Bronchial epithelial cell (primary cell): ENCODE measurements at regions not wholly inside any gene's neighbourhood (a gene's known extent, or its start where the extent isn't known, plus 50 kb on each side); places are given as distances from the start of the nearest gene placed in this dataset.

ENCODE experiments used
- DNase-seq: peaks from one replicate; pipeline ENCODE4 v3.0.0-alpha.2; 2010; ENCODE audit warnings: low read depth
- FAIRE-seq: peaks from 2 replicates; lab custom pipeline; 2011; peaks lifted over from hg19 to GRCh38; lab: Jason Lieb, UNC
- H3K27me3 ChIP-seq: 2 replicates; pipeline ENCODE4 v1.5.1; 2011; ENCODE audit warnings: low read length; ENCODE audit not compliant: control insufficient read depth, insufficient read depth
- H3K36me3 ChIP-seq: 2 replicates; pipeline ENCODE4 v1.5.1; 2011; ENCODE audit warnings: low read length; ENCODE audit not compliant: control insufficient read depth, insufficient read depth
- H3K4me3 ChIP-seq: 2 replicates; pipeline ENCODE4 v1.5.1; 2011; ENCODE audit warnings: mild to moderate bottlenecking, low read depth, low read length, control low read depth
- TF ChIP-seq, protein P1 (sequence below): IDR thresholded peaks from 2 replicates; pipeline ENCODE4 v1.5.1; 2011; ENCODE audit warnings: mild to moderate bottlenecking, moderate library complexity, low read length, control low read depth, inconsistent platforms; ENCODE audit not compliant: insufficient read depth, severe bottlenecking

- TF ChIP-seq, protein P1, sequence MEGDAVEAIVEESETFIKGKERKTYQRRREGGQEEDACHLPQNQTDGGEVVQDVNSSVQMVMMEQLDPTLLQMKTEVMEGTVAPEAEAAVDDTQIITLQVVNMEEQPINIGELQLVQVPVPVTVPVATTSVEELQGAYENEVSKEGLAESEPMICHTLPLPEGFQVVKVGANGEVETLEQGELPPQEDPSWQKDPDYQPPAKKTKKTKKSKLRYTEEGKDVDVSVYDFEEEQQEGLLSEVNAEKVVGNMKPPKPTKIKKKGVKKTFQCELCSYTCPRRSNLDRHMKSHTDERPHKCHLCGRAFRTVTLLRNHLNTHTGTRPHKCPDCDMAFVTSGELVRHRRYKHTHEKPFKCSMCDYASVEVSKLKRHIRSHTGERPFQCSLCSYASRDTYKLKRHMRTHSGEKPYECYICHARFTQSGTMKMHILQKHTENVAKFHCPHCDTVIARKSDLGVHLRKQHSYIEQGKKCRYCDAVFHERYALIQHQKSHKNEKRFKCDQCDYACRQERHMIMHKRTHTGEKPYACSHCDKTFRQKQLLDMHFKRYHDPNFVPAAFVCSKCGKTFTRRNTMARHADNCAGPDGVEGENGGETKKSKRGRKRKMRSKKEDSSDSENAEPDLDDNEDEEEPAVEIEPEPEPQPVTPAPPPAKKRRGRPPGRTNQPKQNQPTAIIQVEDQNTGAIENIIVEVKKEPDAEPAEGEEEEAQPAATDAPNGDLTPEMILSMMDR: no peak
- DNase-seq (no peak), FAIRE-seq (no peak)
- Histone ChIP-seq H3K27me3 (no peaks in the 10 kb centered on the region), H3K36me3 (no peaks in the 10 kb centered on the region), H3K4me3 (no peak overlapping the region)
Measured at GRCh38 chr18:78804206-78805030, 175.2 kb upstream of the SALL3 start.

DNA sequence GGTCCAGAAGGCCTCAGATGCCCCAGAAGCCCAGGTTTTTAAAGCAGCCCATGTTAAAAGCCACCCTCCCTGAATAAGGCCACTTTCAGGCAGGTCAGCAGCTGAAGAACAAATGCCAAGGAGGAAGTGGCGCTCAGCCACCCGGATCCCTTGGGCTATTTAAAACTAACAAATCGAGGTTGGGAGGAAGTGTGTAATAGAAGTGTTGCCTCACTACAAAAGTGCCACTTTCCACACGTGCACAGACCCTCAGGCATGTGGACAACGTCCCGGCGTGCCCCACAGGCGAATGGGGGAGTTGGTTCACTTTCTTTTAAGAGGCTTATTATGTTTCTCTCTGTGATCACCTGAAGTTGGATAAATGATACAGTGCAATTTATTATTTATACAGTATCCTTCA, 173.8 kb upstream of the SALL3 start:
- no peak for DNase-seq
- no peaks in the 10 kb centered on the region for H3K36me3 ChIP-seq
- no peak overlapping the region for H3K4me3 ChIP-seq
- no peaks in the 10 kb centered on the region for H3K27me3 ChIP-seq
- TF ChIP-seq, protein P1: no peak
- FAIRE-seq: no peak

GRCh38 chr18:78807668-78808067, 171.9 kb upstream of the SALL3 start:
- DNase-seq: no peak
- no peaks in the 10 kb centered on the region for H3K27me3 ChIP-seq
- TF ChIP-seq, protein P1: no peak
- no peak overlapping the region for H3K4me3 ChIP-seq
- no peak for FAIRE-seq
- no peaks in the 10 kb centered on the region for H3K36me3 ChIP-seq

DNA sequence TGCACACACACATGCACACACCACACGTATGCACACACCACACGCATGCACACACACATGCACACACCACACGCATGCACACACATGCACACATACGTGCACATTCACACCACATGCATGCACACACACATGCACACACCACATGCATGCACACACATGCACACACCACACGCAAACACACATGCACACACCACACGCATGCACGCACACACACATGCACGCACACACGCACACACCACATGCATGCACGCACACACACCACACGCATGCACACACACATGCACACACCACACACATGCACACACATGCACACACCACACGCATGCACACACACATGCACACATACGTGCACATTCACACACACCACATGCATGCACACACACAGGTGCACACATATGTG, 169.8 kb upstream of the SALL3 start:
- TF ChIP-seq, protein P1: no peak
- no peak for FAIRE-seq
- DNase-seq: no peak
- H3K36me3 ChIP-seq: no peaks in the 10 kb centered on the region
- H3K4me3 ChIP-seq: no peak overlapping the region
- no peaks in the 10 kb centered on the region for H3K27me3 ChIP-seq

DNA sequence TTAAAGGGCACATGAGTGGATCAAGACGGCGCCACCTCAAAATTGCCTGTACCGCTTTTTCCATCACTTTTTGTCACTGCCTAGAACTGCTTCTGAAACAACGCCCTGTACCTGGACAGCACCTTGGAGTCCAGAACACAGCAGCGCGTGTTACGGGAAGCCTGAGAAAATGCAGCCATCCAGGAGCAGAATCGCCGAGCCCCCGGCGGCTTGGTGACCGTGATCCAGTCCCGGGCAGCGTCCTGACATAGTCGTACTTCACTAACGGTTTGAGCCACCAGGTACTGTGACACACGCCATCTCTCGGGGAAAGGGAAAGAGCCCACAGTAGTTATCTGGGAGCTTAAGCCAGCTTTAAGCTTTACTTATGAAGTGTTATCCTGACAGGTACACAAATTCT, 168.9 kb upstream of the SALL3 start:
- Histone ChIP-seq H3K4me3 (no peak overlapping the region), H3K36me3 (no peaks in the 10 kb centered on the region), H3K27me3 (no peaks in the 10 kb centered on the region)
- FAIRE-seq (no peak), DNase-seq (no peak)
- TF ChIP-seq, protein P1: no peak

DNA sequence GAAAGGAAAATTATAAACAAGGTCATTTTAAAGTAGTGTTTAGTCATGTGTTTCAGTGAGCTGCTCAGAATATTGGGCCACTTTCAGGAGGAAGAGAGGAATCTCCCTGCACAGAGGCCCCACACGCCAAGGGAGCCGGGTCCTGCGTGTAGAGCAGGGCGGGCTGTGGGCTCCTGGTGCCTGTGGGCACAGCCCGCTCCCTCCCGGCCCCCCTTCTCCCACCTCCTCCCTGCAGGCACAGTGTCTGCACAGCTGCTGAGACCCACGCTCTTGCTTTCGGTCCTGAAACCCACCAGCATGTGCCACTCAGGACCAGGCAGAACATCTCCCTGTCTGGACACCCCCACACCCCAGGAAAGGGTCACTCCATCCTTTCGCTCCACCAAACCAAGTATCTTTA, 167.6 kb upstream of the SALL3 start:
- FAIRE-seq: no peak
- TF ChIP-seq, protein P1: no peak
- Histone ChIP-seq H3K4me3 (no peak overlapping the region), H3K27me3 (no peaks in the 10 kb centered on the region), H3K36me3 (no peaks in the 10 kb centered on the region)
- DNase-seq: no peak
